ENCODE measurements at regions not wholly inside any gene's neighbourhood (a gene's known extent, or its start where the extent isn't known, plus 50 kb on each side); places are given as distances from the start of the nearest gene placed in this dataset.

- TF ChIP-seq EZH2 (IDR thresholded peaks at IDR 0.05; ENCODE audit: insufficient read depth, poor library complexity, severe bottlenecking) (no peak), EZH2phosphoT487 (IDR thresholded peaks at IDR 0.05; ENCODE audit: insufficient read depth, low read depth) (no peak)
Measured at GRCh38 chr10:3857318-3857717, 72.3 kb upstream of the KLF6 start.
